ENCODE measurements at regions not wholly inside any gene's neighbourhood (a gene's known extent, or its start where the extent isn't known, plus 50 kb on each side); places are given as distances from the start of the nearest gene placed in this dataset.

DNA sequence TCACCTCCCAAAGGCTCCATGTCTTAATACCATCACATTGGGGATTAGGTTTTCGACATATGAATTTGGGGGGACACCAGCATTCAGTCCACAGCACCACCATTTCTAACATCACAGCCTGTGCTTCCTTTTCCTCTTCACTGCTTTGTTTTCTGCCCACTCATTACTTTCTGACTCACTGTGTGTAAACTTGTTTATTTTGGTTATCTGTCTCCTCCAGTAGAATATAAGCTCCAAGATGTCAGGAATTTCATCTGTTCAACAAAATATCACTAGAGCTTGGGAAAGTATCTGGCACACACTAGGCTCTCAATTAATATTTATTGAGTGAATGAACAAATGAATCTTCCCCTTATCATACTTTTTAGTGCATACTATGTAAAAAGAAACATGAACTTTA is 152.0 kb downstream of the NUFIP1 start:
- no peaks in the 10 kb centered on the region for H3K9me3 ChIP-seq (ENCODE audit: control insufficient read depth, low read depth, low read length)
- no peaks in the 10 kb centered on the region for H4K20me1 ChIP-seq (ENCODE audit: control insufficient read depth, extremely low read depth, insufficient read depth, low read length)
- dilution Hi-C loops (cut with MboI; ENCODE audit: extremely low pct_ligation_motif_present, low sequenced_read_pairs): no loop called here
- no peaks in the 10 kb centered on the region for H3K79me2 ChIP-seq (ENCODE audit: control insufficient read depth, insufficient read depth, low read length)
- H3K36me3 ChIP-seq (ENCODE audit: control insufficient read depth in 2 of 2, extremely low read depth in 1 of 2, insufficient read depth in 2 of 2, low read length in 2 of 2): no peaks in the 10 kb centered on the region
- H3K4me1 ChIP-seq (ENCODE audit: control insufficient read depth, extremely low read depth, insufficient read depth, low read length): peaks cover 3% of the 10 kb centered on the region
- no peak overlapping the region for H3K9ac ChIP-seq (ENCODE audit: control insufficient read depth, extremely low read depth, insufficient read depth, low read length)
- H3K27me3 ChIP-seq (ENCODE audit: control insufficient read depth, extremely low read depth, insufficient read depth, low read length): no peaks in the 10 kb centered on the region
- H3K27ac ChIP-seq (ENCODE audit: control insufficient read depth, insufficient read depth, low read length): no peak overlapping the region
- no peaks in the 10 kb centered on the region for H3K9me1 ChIP-seq (ENCODE audit: control insufficient read depth, extremely low read depth, insufficient read depth, low read length)
- DNase-seq (ENCODE audit: low read depth, low spot score) (no peak), FAIRE-seq (no peak)
- TF ChIP-seq EZH2 (IDR thresholded peaks at IDR 0.05; ENCODE audit: low read length): no peak
- TF ChIP-seq, protein P1, sequence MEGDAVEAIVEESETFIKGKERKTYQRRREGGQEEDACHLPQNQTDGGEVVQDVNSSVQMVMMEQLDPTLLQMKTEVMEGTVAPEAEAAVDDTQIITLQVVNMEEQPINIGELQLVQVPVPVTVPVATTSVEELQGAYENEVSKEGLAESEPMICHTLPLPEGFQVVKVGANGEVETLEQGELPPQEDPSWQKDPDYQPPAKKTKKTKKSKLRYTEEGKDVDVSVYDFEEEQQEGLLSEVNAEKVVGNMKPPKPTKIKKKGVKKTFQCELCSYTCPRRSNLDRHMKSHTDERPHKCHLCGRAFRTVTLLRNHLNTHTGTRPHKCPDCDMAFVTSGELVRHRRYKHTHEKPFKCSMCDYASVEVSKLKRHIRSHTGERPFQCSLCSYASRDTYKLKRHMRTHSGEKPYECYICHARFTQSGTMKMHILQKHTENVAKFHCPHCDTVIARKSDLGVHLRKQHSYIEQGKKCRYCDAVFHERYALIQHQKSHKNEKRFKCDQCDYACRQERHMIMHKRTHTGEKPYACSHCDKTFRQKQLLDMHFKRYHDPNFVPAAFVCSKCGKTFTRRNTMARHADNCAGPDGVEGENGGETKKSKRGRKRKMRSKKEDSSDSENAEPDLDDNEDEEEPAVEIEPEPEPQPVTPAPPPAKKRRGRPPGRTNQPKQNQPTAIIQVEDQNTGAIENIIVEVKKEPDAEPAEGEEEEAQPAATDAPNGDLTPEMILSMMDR (optimal IDR thresholded peaks at IDR 0.05 in 1 of 3, IDR thresholded peaks at IDR 0.05 in 1 of 3, conservative IDR thresholded peaks at IDR 0.05 in 1 of 3; ENCODE audit: extremely low read depth in 1 of 3, insufficient read depth in 2 of 3, low read length in 3 of 3): no peak
- H2AFZ ChIP-seq (ENCODE audit: control insufficient read depth, low read length): no peak overlapping the region
- H3K4me3 ChIP-seq (ENCODE audit: control insufficient read depth in 2 of 3, extremely low read depth in 1 of 3, insufficient read depth in 2 of 3, low read depth in 1 of 3, low read length in 3 of 3): no peak overlapping the region
- H3K4me2 ChIP-seq (ENCODE audit: control insufficient read depth, extremely low read depth, insufficient read depth, low read depth, low read length): no peak overlapping the region

DNA sequence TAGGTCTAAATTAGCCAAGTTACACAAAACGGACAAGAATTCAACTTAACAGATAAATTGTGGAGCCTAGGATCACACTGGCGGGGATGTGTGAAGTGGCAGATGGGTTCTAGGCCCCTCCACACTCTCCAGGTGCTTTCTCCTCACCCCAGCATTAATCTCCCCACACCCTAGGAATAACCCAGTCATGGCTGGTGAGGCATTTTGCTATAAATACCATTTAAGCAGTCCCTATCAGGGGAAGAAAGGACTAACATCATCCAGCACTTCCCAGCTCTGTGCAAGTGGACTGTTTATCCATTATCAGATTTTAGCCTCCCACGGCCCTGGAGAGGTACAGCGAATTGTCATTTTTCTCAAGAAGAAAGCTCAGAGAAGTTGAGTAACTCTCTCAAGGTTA is 154.9 kb downstream of the NUFIP1 start:
- no peak overlapping the region for H3K4me2 ChIP-seq (ENCODE audit: control insufficient read depth, extremely low read depth, insufficient read depth, low read depth, low read length)
- H3K9me1 ChIP-seq (ENCODE audit: control insufficient read depth, extremely low read depth, insufficient read depth, low read length): no peaks in the 10 kb centered on the region
- dilution Hi-C loops (cut with MboI; ENCODE audit: extremely low pct_ligation_motif_present, low sequenced_read_pairs): no loop called here
- no peak overlapping the region for H2AFZ ChIP-seq (ENCODE audit: control insufficient read depth, low read length)
- H4K20me1 ChIP-seq (ENCODE audit: control insufficient read depth, extremely low read depth, insufficient read depth, low read length): no peaks in the 10 kb centered on the region
- H3K27ac ChIP-seq (ENCODE audit: control insufficient read depth, insufficient read depth, low read length): no peak overlapping the region
- H3K27me3 ChIP-seq (ENCODE audit: control insufficient read depth, extremely low read depth, insufficient read depth, low read length): no peaks in the 10 kb centered on the region
- H3K9me3 ChIP-seq (ENCODE audit: control insufficient read depth, low read depth, low read length): no peaks in the 10 kb centered on the region
- no peak for TF ChIP-seq EZH2 (IDR thresholded peaks at IDR 0.05; ENCODE audit: low read length)
- TF ChIP-seq, protein P1 (optimal IDR thresholded peaks at IDR 0.05 in 1 of 3, IDR thresholded peaks at IDR 0.05 in 1 of 3, conservative IDR thresholded peaks at IDR 0.05 in 1 of 3; ENCODE audit: extremely low read depth in 1 of 3, insufficient read depth in 2 of 3, low read length in 3 of 3): no peak
- no peaks in the 10 kb centered on the region for H3K79me2 ChIP-seq (ENCODE audit: control insufficient read depth, insufficient read depth, low read length)
- no peak for FAIRE-seq
- DNase-seq (ENCODE audit: low read depth, low spot score): no peak
- no peaks in the 10 kb centered on the region for H3K36me3 ChIP-seq (ENCODE audit: control insufficient read depth in 2 of 2, extremely low read depth in 1 of 2, insufficient read depth in 2 of 2, low read length in 2 of 2)
- no peak overlapping the region for H3K4me3 ChIP-seq (ENCODE audit: control insufficient read depth in 2 of 3, extremely low read depth in 1 of 3, insufficient read depth in 2 of 3, low read depth in 1 of 3, low read length in 3 of 3)
- H3K9ac ChIP-seq (ENCODE audit: control insufficient read depth, extremely low read depth, insufficient read depth, low read length): no peak overlapping the region
- no peaks in the 10 kb centered on the region for H3K4me1 ChIP-seq (ENCODE audit: control insufficient read depth, extremely low read depth, insufficient read depth, low read length)

All from keratinocyte (primary cell).